Prostate gland (tissue), 2 donors: ENCODE measurements at regions not wholly inside any gene's neighbourhood (a gene's known extent, or its start where the extent isn't known, plus 50 kb on each side); places are given as distances from the start of the nearest gene placed in this dataset.

Experiments used
- POLR2A ChIP-seq: fragments of 450-650 bp; IDR thresholded peaks from one replicate; pipeline ENCODE4 v1.6.1; 2016; ENCODE audit warnings: antibody characterized with exemption, mild to moderate bottlenecking
- TF ChIP-seq, protein P1 (sequence below), 4 experiments: fragments of 200-600 bp in 2 of 4; fragments of 450-650 bp in 2 of 4; sonication (generic) in 2 of 4; IDR thresholded peaks; 1 replicate in 3 of 4; 2 replicates in 1 of 4; pipeline ENCODE4 v1.5.1; 2016 to 2019; ENCODE audit warnings: antibody characterized with exemption in 4 of 4, mild to moderate bottlenecking in 2 of 4, moderate library complexity in 2 of 4

DNA sequence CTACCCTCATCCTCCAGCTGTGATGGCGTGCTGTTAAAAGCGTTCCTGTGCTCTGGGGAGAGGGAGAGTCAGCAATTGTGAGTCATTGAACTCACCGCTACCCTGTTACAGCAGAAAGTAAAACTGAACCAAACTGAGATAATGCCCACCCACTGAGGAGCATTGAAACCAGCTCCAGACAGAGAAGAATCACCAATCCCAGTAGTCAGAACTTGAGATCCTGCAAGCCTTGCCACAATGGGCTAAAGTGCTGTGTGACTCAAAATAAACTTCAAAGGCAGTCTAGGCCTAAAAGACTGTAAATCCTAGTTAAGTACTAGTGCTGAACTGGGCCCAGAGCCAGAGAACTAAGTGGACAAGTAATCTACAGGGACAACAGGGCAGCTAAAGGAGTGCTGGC lies 1394.2 kb upstream of the DIAPH2 start:
- TF ChIP-seq, protein P1, sequence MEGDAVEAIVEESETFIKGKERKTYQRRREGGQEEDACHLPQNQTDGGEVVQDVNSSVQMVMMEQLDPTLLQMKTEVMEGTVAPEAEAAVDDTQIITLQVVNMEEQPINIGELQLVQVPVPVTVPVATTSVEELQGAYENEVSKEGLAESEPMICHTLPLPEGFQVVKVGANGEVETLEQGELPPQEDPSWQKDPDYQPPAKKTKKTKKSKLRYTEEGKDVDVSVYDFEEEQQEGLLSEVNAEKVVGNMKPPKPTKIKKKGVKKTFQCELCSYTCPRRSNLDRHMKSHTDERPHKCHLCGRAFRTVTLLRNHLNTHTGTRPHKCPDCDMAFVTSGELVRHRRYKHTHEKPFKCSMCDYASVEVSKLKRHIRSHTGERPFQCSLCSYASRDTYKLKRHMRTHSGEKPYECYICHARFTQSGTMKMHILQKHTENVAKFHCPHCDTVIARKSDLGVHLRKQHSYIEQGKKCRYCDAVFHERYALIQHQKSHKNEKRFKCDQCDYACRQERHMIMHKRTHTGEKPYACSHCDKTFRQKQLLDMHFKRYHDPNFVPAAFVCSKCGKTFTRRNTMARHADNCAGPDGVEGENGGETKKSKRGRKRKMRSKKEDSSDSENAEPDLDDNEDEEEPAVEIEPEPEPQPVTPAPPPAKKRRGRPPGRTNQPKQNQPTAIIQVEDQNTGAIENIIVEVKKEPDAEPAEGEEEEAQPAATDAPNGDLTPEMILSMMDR (IDR thresholded peaks at IDR 0.05): no peak
- no peak for TF ChIP-seq POLR2A
